GM12875 (cell line): ENCODE measurements at regions not wholly inside any gene's neighbourhood (a gene's known extent, or its start where the extent isn't known, plus 50 kb on each side); places are given as distances from the start of the nearest gene placed in this dataset.
"Not testable (repeated sequence)": the region's sequence is repeated elsewhere in the genome, so short reads cannot be mapped to it uniquely, and the experiment has no call there.

ENCODE experiments used
- H3K4me3 ChIP-seq: one replicate; pipeline ENCODE4 v1.5.1; 2011; ENCODE audit warnings: low read depth, low read length, control low read depth
- TF ChIP-seq, protein P1 (sequence below): IDR thresholded peaks from 2 replicates; pipeline ENCODE4 v1.5.1; 2011; ENCODE audit warnings: low read depth, mild to moderate bottlenecking, control low read depth, inconsistent platforms, low read length, moderate library complexity, borderline replicate concordance; ENCODE audit not compliant: insufficient read depth

GRCh38 chr6:112931832-112932231, 584.7 kb downstream of the RFPL4B start:
- H3K4me3 ChIP-seq, result no peak overlapping the region
- TF ChIP-seq, protein P1, sequence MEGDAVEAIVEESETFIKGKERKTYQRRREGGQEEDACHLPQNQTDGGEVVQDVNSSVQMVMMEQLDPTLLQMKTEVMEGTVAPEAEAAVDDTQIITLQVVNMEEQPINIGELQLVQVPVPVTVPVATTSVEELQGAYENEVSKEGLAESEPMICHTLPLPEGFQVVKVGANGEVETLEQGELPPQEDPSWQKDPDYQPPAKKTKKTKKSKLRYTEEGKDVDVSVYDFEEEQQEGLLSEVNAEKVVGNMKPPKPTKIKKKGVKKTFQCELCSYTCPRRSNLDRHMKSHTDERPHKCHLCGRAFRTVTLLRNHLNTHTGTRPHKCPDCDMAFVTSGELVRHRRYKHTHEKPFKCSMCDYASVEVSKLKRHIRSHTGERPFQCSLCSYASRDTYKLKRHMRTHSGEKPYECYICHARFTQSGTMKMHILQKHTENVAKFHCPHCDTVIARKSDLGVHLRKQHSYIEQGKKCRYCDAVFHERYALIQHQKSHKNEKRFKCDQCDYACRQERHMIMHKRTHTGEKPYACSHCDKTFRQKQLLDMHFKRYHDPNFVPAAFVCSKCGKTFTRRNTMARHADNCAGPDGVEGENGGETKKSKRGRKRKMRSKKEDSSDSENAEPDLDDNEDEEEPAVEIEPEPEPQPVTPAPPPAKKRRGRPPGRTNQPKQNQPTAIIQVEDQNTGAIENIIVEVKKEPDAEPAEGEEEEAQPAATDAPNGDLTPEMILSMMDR, result no peak

- no peak overlapping the region for H3K4me3 ChIP-seq
- TF ChIP-seq, protein P1, result no peak
These were observed 586.8 kb downstream of the RFPL4B start for GRCh38 chr6:112933947-112934346.

- no peak overlapping the region for H3K4me3 ChIP-seq
- TF ChIP-seq, protein P1, result no peak
These were observed 587.5 kb downstream of the RFPL4B start for GRCh38 chr6:112934433-112935327.

DNA sequence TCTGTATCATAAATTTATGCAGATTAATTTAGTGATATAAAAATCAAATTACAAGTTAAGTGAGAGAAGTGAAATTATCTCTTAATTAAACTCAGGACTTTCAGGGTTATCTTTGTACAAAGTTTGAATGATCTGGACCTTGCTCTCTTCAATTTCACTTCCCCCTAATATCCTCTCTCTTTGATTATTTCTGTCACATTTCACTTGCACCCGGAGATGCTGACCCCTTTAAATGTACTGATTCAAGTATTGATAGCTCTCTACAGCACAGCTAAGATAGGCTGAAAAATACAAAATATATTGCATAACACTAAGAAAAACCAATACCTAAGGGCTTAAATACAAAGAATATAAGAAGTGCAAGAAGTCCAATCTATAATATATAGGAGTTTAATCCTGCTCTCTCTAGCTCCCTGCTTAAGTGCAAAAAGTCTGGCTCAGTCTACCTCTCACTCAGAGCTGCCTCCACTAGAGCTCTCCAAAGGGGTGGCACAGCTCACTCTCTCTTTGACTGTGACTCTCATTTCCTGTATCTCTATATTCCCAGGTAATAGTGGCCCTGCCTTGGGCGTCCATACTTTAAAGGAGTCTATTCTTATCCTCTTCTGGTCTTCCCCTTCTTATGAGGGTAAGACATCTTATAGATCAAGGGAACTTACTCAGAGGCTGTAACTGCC, 588.4 kb downstream of the RFPL4B start:
- no peak overlapping the region for H3K4me3 ChIP-seq
- TF ChIP-seq, protein P1, result no peak

DNA sequence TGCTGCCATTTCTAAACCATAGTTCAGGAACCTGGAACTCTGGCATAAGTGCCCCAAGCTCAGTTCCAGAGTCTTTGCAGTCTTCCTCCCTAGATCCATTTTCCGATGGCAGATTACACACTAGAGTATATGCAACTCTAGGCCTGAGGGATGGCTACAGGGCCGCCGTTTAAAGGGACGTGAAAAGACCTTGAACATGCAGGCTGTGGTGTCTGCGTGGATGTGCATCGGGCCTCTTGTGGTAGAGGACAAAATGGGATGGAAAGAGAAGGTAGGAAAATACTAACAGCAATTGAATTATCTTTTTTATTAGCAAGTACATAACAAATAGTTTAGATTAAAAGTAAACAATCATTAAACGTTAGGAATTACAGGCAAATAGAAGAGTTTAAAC, 588.9 kb downstream of the RFPL4B start:
- TF ChIP-seq, protein P1, result no peak
- no peak overlapping the region for H3K4me3 ChIP-seq

DNA sequence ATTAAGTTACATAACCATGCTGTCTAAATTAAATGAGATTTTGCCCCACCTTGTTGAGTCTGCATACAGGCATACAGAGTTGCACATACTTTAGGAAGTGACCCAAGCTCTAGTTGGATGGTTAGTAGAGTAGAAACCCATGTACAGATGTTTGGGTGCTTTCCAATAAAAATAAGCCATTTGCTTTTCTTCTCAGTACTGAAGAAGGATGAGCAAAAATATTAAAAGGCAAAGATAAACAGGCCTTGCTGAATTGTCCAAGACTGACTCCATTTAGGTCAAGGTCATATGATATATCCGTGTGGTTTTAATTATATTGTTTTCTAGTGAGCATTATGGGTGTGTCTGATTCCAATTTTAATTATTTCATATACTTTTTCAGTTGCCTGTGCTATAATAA, 589.4 kb downstream of the RFPL4B start:
- TF ChIP-seq, protein P1, result no peak
- H3K4me3 ChIP-seq, result no peak overlapping the region

DNA sequence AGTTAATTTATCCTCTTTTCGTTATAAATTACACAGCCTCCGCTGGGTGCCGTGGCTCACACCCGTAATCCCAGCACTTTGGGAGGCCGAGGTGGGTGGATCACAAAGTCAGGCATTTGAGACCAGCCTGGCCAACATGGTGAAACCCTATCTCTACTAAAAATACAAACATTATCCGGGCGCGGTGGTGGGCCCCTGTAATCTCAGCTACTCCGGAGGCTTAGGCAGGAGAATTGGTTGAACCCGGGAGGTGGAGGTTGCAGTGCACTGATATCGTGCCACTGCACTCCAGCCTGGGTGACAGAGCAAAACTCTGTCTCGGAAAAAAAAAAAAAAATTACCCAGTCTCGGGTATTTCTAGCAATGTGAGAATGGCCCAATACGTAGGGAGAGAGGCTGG, 590.6 kb downstream of the RFPL4B start:
- not testable (repeated sequence) for H3K4me3 ChIP-seq
